Neuronal stem cell (in vitro differentiated cells): ENCODE measurements at regions not wholly inside any gene's neighbourhood (a gene's known extent, or its start where the extent isn't known, plus 50 kb on each side); places are given as distances from the start of the nearest gene placed in this dataset.
A peak's percentile ranks its signal among the peaks of the same experiment; 100 is the strongest.

Experiments
- DNase-seq: peaks from one replicate; pipeline ENCODE4 v3.0.0-alpha.2; 2013; ENCODE audit warnings: low spot score
- H2AFZ ChIP-seq: one replicate; pipeline ENCODE4 v1.6.1; 2013; ENCODE audit warnings: mild to moderate bottlenecking, low read length, inconsistent platforms
- H2AK5ac ChIP-seq: 2 replicates; pipeline ENCODE4 v1.6.1; 2013; ENCODE audit warnings: low read depth, mild to moderate bottlenecking, inconsistent platforms, low read length, moderate library complexity, mixed read lengths
- H2BK120ac ChIP-seq: 2 replicates; pipeline ENCODE4 v1.6.1; 2013; ENCODE audit warnings: low read depth, mild to moderate bottlenecking, inconsistent platforms, low read length, moderate library complexity, mixed read lengths
- H2BK12ac ChIP-seq: one replicate; pipeline ENCODE4 v1.6.1; 2013; ENCODE audit warnings: low read length, inconsistent platforms
- H2BK15ac ChIP-seq: 2 replicates; pipeline ENCODE4 v1.6.1; 2013; ENCODE audit warnings: mild to moderate bottlenecking, low read length, inconsistent platforms, mixed read lengths
- H2BK5ac ChIP-seq: one replicate; pipeline ENCODE4 v1.6.1; 2013; ENCODE audit warnings: inconsistent platforms, mild to moderate bottlenecking, low read length, moderate library complexity
- H3K14ac ChIP-seq: one replicate; pipeline ENCODE4 v1.6.1; 2013; ENCODE audit warnings: low read length, inconsistent platforms
- H3K18ac ChIP-seq: 2 replicates; pipeline ENCODE4 v1.6.1; 2013; ENCODE audit warnings: low read length, inconsistent platforms
- H3K23ac ChIP-seq: 2 replicates; pipeline ENCODE4 v1.6.1; 2013; ENCODE audit warnings: low read depth, mild to moderate bottlenecking, mixed read lengths, low read length, inconsistent platforms; ENCODE audit not compliant: poor library complexity
- H3K27ac ChIP-seq: replicated peaks from 3 replicates; pipeline ENCODE4 v1.5.1; 2013; ENCODE audit warnings: low read length, inconsistent platforms
- H3K27me3 ChIP-seq, 3 experiments: 2 replicates each; pipeline ENCODE4 v1.6.1; 2013; ENCODE audit warnings: low read length in 3 of 3, mild to moderate bottlenecking in 2 of 3, inconsistent platforms in 1 of 3, low read depth in 1 of 3, mixed read lengths in 1 of 3, moderate library complexity in 1 of 3; ENCODE audit not compliant: control insufficient read depth in 3 of 3, insufficient read depth in 3 of 3
- H3K36me3 ChIP-seq, 2 donors: replicated peaks in 1 of 2; 2 replicates each; pipeline ENCODE4 v1.6.1; 2013; ENCODE audit warnings: low read length in 2 of 2; ENCODE audit not compliant: control insufficient read depth in 2 of 2, insufficient read depth in 2 of 2
- H3K4ac ChIP-seq: 2 replicates; pipeline ENCODE4 v1.6.1; 2013; ENCODE audit warnings: inconsistent platforms, mild to moderate bottlenecking, low read length, moderate library complexity
- H3K4me1 ChIP-seq, 2 donors: 1 replicate in 1 of 2; 2 replicates in 1 of 2; pipeline ENCODE4 v1.6.1; 2013; ENCODE audit warnings: low read length in 2 of 2, low read depth in 1 of 2; ENCODE audit not compliant: control insufficient read depth in 2 of 2, insufficient read depth in 1 of 2
- H3K4me2 ChIP-seq: one replicate; pipeline ENCODE4 v1.6.1; 2013; ENCODE audit warnings: mild to moderate bottlenecking, low read length, inconsistent platforms; ENCODE audit not compliant: insufficient read depth, poor library complexity, severe bottlenecking
- H3K4me3 ChIP-seq, 2 donors: 2 replicates each; pipeline ENCODE4 v1.5.1; 2013; ENCODE audit warnings: low read length in 2 of 2, mild to moderate bottlenecking in 2 of 2, inconsistent platforms in 1 of 2, moderate library complexity in 1 of 2
- H3K79me1 ChIP-seq: one replicate; pipeline ENCODE4 v1.6.1; 2013; ENCODE audit warnings: low read depth, mild to moderate bottlenecking, inconsistent platforms, low read length, moderate library complexity
- H3K9ac ChIP-seq: one replicate; pipeline ENCODE4 v1.6.1; 2013; ENCODE audit warnings: mild to moderate bottlenecking, low read depth, low read length, inconsistent platforms; ENCODE audit not compliant: poor library complexity
- H3K9me3 ChIP-seq, 2 donors: replicated peaks in 1 of 2; 2 replicates each; pipeline versions ENCODE3 to v1.6.1; 2013; ENCODE audit warnings: low read length in 2 of 2, mild to moderate bottlenecking in 2 of 2, inconsistent platforms in 1 of 2, low read depth in 1 of 2, mixed read lengths in 1 of 2, moderate library complexity in 1 of 2; ENCODE audit not compliant: control insufficient read depth in 2 of 2, insufficient read depth in 1 of 2
- H4K8ac ChIP-seq: one replicate; pipeline ENCODE4 v1.6.1; 2013; ENCODE audit warnings: low read depth, mild to moderate bottlenecking, inconsistent platforms, low read length, moderate library complexity
- H4K91ac ChIP-seq: one replicate; pipeline ENCODE4 v1.6.1; 2013; ENCODE audit warnings: low read length, low read depth, mild to moderate bottlenecking, inconsistent platforms; ENCODE audit not compliant: poor library complexity
- WGBS, 2 donors: extraction: QIAGEN DNeasy Blood & Tissue Kit; methylation state at CpG; one replicate each; pipeline ENCODE4 v1.1.7; 2013; ENCODE audit warnings: missing lambda C conversion rate in 2 of 2, mixed read lengths in 1 of 2; ENCODE audit not compliant: insufficient read length in 2 of 2, insufficient replicate concordance in 1 of 2; ENCODE audit errors: extremely low coverage in 2 of 2; 5-methylcytosine and 5-hydroxymethylcytosine counted together

- Histone ChIP-seq H3K18ac (peak overlapping the region; percentile 38), H3K27me3 (no peaks in the 10 kb centered on the region), H2AFZ (no peak overlapping the region), H3K9ac (no peak overlapping the region), H3K4ac (no peak overlapping the region), H4K91ac (no peak overlapping the region), H2BK12ac (no peak overlapping the region), H4K8ac (no peak overlapping the region), H2BK5ac (no peak overlapping the region), H3K9me3 (no peaks in the 10 kb centered on the region), H3K4me3 (no peak overlapping the region), H2BK15ac (no peak overlapping the region), H3K23ac (no peak overlapping the region), H3K36me3 (no peaks in the 10 kb centered on the region), H2BK120ac (no peak overlapping the region), H3K4me2 (no peak overlapping the region), H3K4me1 (peaks cover 0 to 3% of the 10 kb centered on the region in 2 donors), H3K27ac (no peak overlapping the region), H2AK5ac (peak overlapping the region; percentile 63), H3K14ac (peak overlapping the region; percentile 56), H3K79me1 (no peaks in the 10 kb centered on the region)
- WGBS, 2 donors, result no CpG with 5 or more reads among the region's 11 CpGs
- no peak for DNase-seq
Measured at GRCh38 chr1:4057603-4058002, 157.5 kb upstream of the C1orf174 start.

- no peak overlapping the region for H4K91ac ChIP-seq
- no peak for DNase-seq
- H3K9ac ChIP-seq, result no peak overlapping the region
- no peak overlapping the region for H3K4ac ChIP-seq
- no peak overlapping the region for H3K4me3 ChIP-seq
- H2BK15ac ChIP-seq, result no peak overlapping the region
- no peaks in the 10 kb centered on the region for H3K79me1 ChIP-seq
- H4K8ac ChIP-seq, result no peak overlapping the region
- no peak overlapping the region for H2BK5ac ChIP-seq
- peak overlapping the region; percentile 63 for H2AK5ac ChIP-seq
- H2AFZ ChIP-seq, result no peak overlapping the region
- no peaks in the 10 kb centered on the region for H3K27me3 ChIP-seq
- H3K14ac ChIP-seq, result no peak overlapping the region
- H3K27ac ChIP-seq, result no peak overlapping the region
- H2BK120ac ChIP-seq, result no peak overlapping the region
- no peak overlapping the region for H3K18ac ChIP-seq
- H3K36me3 ChIP-seq, result no peaks in the 10 kb centered on the region
- no peak overlapping the region for H2BK12ac ChIP-seq
- no peak overlapping the region for H3K23ac ChIP-seq
- H3K4me2 ChIP-seq, result no peak overlapping the region
- peaks cover 0 to 3% of the 10 kb centered on the region in 2 donors for H3K4me1 ChIP-seq
- H3K9me3 ChIP-seq, result no peaks in the 10 kb centered on the region
- WGBS, 2 donors, result no CpG with 5 or more reads among the region's 14 CpGs
Measured at GRCh38 chr1:4058122-4058521, 158.1 kb upstream of the C1orf174 start.

DNA sequence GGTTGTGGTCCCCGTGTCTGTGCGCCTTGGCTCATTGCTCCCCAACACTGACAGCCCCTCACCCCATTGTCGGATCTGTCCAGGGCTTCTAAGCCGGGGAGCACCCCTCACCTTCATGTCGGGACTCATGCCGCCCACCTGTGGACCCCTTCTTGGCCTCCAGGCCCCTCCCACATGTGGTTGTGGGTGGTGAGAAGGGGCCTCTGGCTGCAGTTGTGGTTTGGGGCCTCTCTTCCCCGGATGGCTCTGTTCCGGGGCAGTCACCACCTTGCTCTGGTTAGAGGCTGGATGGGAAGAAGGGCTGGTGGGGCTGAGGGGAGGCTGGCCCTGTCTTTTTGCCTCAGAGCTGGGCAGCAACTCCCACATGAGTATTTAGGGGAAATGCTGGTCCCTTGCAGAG lies 158.6 kb upstream of the C1orf174 start:
- Histone ChIP-seq H3K79me1 (no peaks in the 10 kb centered on the region), H3K27me3 (no peaks in the 10 kb centered on the region), H3K14ac (no peak overlapping the region), H2AK5ac (peak overlapping the region; percentile 46), H3K36me3 (no peaks in the 10 kb centered on the region), H2BK12ac (no peak overlapping the region), H3K27ac (no peak overlapping the region), H3K9ac (no peak overlapping the region), H2BK5ac (no peak overlapping the region), H4K91ac (no peak overlapping the region), H3K18ac (no peak overlapping the region), H2AFZ (no peak overlapping the region), H3K4me1 (peaks cover 0 to 3% of the 10 kb centered on the region in 2 donors), H2BK15ac (no peak overlapping the region), H3K23ac (no peak overlapping the region), H4K8ac (no peak overlapping the region), H3K9me3 (no peaks in the 10 kb centered on the region), H3K4me2 (no peak overlapping the region), H2BK120ac (no peak overlapping the region), H3K4me3 (no peak overlapping the region), H3K4ac (no peak overlapping the region)
- no peak for DNase-seq
- WGBS, 2 donors, result no CpG with 5 or more reads among the region's 8 CpGs

DNA sequence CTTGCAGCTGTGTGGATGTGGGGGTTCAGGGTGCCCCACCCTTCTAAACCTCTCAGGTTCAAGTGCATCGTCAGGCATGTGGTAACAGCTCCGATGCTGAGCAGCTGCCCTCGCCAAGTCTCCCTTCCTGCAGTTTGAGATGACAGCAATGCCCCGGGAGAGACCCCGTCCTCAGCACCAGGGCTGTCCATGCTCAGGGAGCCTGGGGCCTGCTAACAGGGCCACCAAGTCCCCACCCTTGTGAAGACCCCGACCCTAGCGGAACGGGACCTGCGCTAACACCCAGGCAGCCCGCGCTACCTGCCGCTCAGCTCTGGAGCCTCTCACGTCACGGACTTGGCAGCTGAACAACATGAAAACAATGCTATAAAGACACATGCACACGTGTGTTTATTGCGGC lies 159.2 kb upstream of the C1orf174 start:
- Histone ChIP-seq H2AFZ (no peak overlapping the region), H3K79me1 (no peaks in the 10 kb centered on the region), H3K18ac (no peak overlapping the region), H3K9me3 (no peaks in the 10 kb centered on the region), H2BK5ac (no peak overlapping the region), H2BK12ac (no peak overlapping the region), H3K23ac (no peak overlapping the region), H4K91ac (no peak overlapping the region), H4K8ac (no peak overlapping the region), H3K27me3 (no peaks in the 10 kb centered on the region), H2AK5ac (peak overlapping the region; percentile 46), H3K4me1 (peaks cover 0 to 3% of the 10 kb centered on the region in 2 donors), H3K4me3 (no peak overlapping the region), H2BK15ac (no peak overlapping the region), H3K14ac (no peak overlapping the region), H3K4ac (no peak overlapping the region), H3K36me3 (no peaks in the 10 kb centered on the region), H3K4me2 (no peak overlapping the region), H2BK120ac (no peak overlapping the region), H3K27ac (no peak overlapping the region), H3K9ac (no peak overlapping the region)
- no CpG with 5 or more reads among the region's 16 CpGs for WGBS, 2 donors
- no peak for DNase-seq
